Epithelial cell of prostate (primary cell): ENCODE measurements at regions not wholly inside any gene's neighbourhood (a gene's known extent, or its start where the extent isn't known, plus 50 kb on each side); places are given as distances from the start of the nearest gene placed in this dataset.
"Not testable (repeated sequence)": the region's sequence is repeated elsewhere in the genome, so short reads cannot be mapped to it uniquely, and the experiment has no call there.

ENCODE experiments used
- DNase-seq: peaks from one replicate; pipeline ENCODE4 v3.0.0-alpha.2; 2011; ENCODE audit warnings: low read depth, low spot score
- H3K27ac ChIP-seq: fragments of 450-650 bp; 2 replicates; pipeline ENCODE4 v1.5.1; 2017; ENCODE audit warnings: mild to moderate bottlenecking

GRCh38 chr3:192968901-192969300, 51.2 kb upstream of the MB21D2 start:
- DNase-seq, H3K27ac ChIP-seq: not testable (repeated sequence)

- no peak overlapping the region for H3K27ac ChIP-seq
- DNase-seq: no peak
These were observed 63.0 kb upstream of the MB21D2 start for GRCh38 chr3:192980632-192981031.

- DNase-seq: no peak
- H3K27ac ChIP-seq: no peak overlapping the region
These were observed 68.7 kb upstream of the MB21D2 start for GRCh38 chr3:192986379-192986778.

GRCh38 chr3:192991356-192991755, 73.7 kb upstream of the MB21D2 start:
- no peak for DNase-seq
- H3K27ac ChIP-seq: no peak overlapping the region

- no peak for DNase-seq
- H3K27ac ChIP-seq: no peak overlapping the region
These were observed 74.7 kb upstream of the MB21D2 start for GRCh38 chr3:192992361-192992760.

GRCh38 chr3:192993411-192993810, 75.8 kb upstream of the MB21D2 start:
- no peak for DNase-seq
- H3K27ac ChIP-seq: no peak overlapping the region

GRCh38 chr3:193001113-193001512, 83.5 kb upstream of the MB21D2 start:
- DNase-seq, H3K27ac ChIP-seq: not testable (repeated sequence)

GRCh38 chr3:193003624-193004023, 86.0 kb upstream of the MB21D2 start:
- H3K27ac ChIP-seq, DNase-seq: not testable (repeated sequence)

GRCh38 chr3:193008654-193009053, 91.0 kb upstream of the MB21D2 start:
- DNase-seq: no peak
- no peak overlapping the region for H3K27ac ChIP-seq

- H3K27ac ChIP-seq: no peak overlapping the region
- DNase-seq: no peak
These were observed 92.5 kb upstream of the MB21D2 start for GRCh38 chr3:193010191-193010590.

- H3K27ac ChIP-seq: no peak overlapping the region
- DNase-seq: no peak
These were observed 94.3 kb upstream of the MB21D2 start for GRCh38 chr3:193011958-193012357.

GRCh38 chr3:193014902-193015301, 97.2 kb upstream of the MB21D2 start:
- H3K27ac ChIP-seq: no peak overlapping the region
- no peak for DNase-seq

GRCh38 chr3:193016437-193016901, 98.8 kb upstream of the MB21D2 start:
- no peak overlapping the region for H3K27ac ChIP-seq
- peak; percentile 40 for DNase-seq

GRCh38 chr3:193021506-193022010, 103.9 kb upstream of the MB21D2 start:
- H3K27ac ChIP-seq: no peak overlapping the region
- no peak for DNase-seq

- no peak for DNase-seq
- no peak overlapping the region for H3K27ac ChIP-seq
These were observed 105.6 kb upstream of the MB21D2 start for GRCh38 chr3:193023218-193023617.

- H3K27ac ChIP-seq: no peak overlapping the region
- no peak for DNase-seq
These were observed 110.6 kb upstream of the MB21D2 start for GRCh38 chr3:193028258-193028657.

- no peak overlapping the region for H3K27ac ChIP-seq
- no peak for DNase-seq
These were observed 112.1 kb upstream of the MB21D2 start for GRCh38 chr3:193029800-193030199.

- no peak overlapping the region for H3K27ac ChIP-seq
- DNase-seq: no peak
These were observed 112.6 kb upstream of the MB21D2 start for GRCh38 chr3:193030276-193030675.

- no peak overlapping the region for H3K27ac ChIP-seq
- DNase-seq: no peak
These were observed 114.3 kb upstream of the MB21D2 start for GRCh38 chr3:193031911-193032310.

GRCh38 chr3:193033226-193033780, 115.6 kb upstream of the MB21D2 start:
- H3K27ac ChIP-seq: no peak overlapping the region
- no peak for DNase-seq

- DNase-seq, H3K27ac ChIP-seq: not testable (repeated sequence)
These were observed 120.2 kb upstream of the MB21D2 start for GRCh38 chr3:193037828-193038227.

GRCh38 chr3:193039058-193039457, 121.4 kb upstream of the MB21D2 start:
- DNase-seq: no peak
- no peak overlapping the region for H3K27ac ChIP-seq
